ENCODE measurements at regions not wholly inside any gene's neighbourhood (a gene's known extent, or its start where the extent isn't known, plus 50 kb on each side); places are given as distances from the start of the nearest gene placed in this dataset.

GRCh38 chr15:70602281-70602680 is 161.1 kb downstream of the UACA start:
- TF ChIP-seq, protein P1, sequence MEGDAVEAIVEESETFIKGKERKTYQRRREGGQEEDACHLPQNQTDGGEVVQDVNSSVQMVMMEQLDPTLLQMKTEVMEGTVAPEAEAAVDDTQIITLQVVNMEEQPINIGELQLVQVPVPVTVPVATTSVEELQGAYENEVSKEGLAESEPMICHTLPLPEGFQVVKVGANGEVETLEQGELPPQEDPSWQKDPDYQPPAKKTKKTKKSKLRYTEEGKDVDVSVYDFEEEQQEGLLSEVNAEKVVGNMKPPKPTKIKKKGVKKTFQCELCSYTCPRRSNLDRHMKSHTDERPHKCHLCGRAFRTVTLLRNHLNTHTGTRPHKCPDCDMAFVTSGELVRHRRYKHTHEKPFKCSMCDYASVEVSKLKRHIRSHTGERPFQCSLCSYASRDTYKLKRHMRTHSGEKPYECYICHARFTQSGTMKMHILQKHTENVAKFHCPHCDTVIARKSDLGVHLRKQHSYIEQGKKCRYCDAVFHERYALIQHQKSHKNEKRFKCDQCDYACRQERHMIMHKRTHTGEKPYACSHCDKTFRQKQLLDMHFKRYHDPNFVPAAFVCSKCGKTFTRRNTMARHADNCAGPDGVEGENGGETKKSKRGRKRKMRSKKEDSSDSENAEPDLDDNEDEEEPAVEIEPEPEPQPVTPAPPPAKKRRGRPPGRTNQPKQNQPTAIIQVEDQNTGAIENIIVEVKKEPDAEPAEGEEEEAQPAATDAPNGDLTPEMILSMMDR (IDR thresholded peaks at IDR 0.05), result no peak
- TF ChIP-seq POLR2A (IDR thresholded peaks at IDR 0.05), result no peak
